GM21723 (cell line): ENCODE measurements at regions not wholly inside any gene's neighbourhood (a gene's known extent, or its start where the extent isn't known, plus 50 kb on each side); places are given as distances from the start of the nearest gene placed in this dataset.

Source experiments
- ATAC-seq: cut with Tn5 transposase; IDR thresholded peaks from one replicate; pipeline ENCODE4 v1.9.1; 2021; ENCODE audit warnings: mild to moderate bottlenecking, moderate library complexity; ENCODE audit not compliant: unreplicated experiment

DNA sequence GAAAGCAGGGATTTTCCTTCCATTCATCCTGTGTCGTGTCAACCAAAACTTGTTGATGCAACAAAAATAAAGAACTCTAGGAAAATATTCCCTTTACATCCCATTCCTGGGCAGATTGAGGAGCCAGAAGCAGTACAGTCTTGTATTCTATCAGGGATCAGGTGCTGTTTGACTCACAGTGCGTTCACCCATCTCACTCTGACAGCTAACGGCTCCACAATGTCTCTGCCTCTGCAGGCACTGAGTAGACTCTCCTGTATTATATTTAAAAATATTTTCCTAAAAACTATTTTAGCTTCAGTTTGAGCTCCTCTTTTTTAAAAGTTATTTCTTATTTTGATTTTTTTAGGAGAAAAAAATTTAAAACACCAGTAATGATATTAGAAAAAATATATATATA is 600.6 kb upstream of the SALL3 start:
- no peak for ATAC-seq

DNA sequence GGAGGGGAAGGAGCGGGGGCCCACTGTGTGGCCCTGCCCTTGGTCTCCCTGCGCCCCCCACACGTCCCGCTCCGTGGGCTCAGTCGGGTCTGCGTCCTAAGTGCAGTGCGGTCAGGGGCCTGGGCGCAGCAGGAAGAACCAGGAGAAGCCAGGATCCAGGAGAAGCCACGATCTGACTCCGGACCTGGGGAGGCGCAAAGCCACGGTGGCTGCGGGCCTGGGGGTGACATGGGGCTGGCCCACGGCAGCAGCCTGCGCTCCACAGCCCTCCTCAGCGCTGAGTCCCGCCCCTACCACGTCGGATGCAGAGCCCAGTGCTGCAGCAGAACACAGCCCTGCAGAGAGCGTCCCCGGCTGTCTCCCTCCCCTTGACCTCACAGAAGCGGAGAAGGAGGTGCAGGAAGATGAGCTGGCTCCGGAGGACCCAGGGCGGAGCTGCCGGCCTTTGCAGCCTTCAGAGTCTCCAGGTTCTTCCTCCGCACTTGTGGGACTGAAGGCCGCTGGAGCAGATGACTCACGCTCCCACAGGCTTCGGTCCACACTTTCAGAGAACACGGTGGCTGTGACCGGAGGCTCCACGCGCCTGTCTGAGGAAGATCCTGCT is 589.2 kb upstream of the SALL3 start:
- no peak for ATAC-seq

DNA sequence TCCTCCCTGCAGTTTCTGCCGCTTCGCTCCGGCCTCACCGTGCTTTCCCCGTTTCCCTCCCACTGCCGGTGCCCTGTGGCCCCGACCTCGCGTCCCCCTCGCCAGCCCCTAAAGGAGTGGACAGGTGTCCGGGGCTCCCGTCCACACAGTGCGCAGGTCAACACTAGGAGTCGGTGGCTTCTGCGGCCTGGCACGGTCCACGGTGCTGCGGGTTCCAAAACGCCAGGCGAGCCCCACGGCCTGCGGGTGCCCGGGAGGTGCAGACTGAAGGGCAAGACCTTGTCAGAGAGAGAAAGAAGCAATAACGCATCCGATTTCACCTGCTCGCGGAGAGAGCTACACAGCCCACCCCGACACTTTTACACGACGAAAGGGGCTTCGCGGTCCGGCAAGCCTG is 588.7 kb upstream of the SALL3 start:
- ATAC-seq = no peak

DNA sequence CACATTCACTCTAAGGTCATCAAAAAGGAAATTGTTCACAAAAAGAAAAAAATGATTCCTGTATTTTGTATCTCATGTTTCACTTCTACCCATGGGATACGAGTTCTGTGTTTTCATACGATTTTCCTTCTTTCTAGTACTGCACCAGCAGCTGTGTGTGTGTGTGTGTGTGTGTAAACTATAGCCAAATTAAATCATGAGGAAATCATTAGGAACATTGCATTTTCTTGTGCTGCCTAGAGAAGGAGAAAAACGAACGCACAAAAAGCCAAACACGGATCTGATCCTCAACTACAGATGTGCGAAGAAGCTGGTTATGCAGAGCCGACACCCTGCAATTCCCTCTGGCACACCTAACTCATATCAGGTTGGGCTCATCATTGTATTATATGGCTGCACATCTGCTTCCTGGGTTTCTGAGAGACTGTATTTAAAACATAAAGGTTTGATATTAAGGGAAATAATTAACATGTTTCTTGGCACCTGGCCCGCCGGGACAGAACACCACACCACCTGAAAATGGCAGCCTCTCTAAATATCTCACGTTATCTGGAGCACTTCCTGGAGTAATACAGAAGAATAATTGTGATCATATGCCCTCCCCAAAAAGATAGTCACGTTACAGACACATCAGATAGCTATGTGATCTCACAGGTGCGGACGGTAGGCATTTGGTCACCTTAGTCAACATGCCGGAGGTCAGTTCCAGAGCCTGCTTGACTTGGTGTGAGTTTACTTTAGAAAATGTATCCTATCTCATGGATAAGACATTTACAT is 586.3 kb upstream of the SALL3 start:
- no peak for ATAC-seq

DNA sequence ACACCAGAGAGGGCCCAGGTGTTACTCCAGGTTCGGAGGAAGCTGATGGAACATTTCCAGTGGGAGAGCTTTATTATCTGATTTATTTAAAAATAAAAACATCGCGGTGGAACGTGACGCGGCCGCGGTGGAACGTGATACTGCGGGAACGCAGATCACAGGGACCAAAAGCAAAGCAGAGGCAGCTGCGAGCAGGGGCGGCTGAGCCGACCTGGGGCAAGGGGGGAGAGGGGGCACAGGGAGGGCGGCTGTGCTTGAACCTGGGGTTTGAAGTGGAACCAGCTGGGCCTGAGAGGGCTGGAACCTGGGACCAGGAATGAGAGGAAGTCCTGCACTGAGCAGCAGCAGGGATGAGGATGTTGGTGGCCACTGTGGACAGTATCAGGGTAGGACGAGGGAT is 583.5 kb upstream of the SALL3 start:
- no peak for ATAC-seq

DNA sequence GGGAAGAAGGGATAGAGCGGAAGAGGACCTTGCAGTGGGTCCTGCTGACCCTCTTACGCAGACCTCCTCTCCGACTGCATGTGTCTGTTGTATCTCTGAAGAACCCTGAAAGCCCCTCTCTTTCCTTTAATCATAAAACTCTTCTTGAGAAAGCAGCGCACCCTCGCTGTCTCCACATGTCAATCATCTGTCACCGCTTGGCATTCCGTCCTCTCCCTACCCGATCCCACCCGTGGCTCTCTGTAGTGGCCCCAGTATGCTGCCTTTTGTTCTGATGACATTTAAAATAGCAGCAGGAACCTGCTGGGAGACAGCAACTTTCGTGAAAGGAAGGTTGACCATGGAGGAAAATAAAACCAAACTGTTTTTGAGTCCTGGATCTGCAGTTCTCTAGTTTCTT is 582.9 kb upstream of the SALL3 start:
- ATAC-seq = no peak

DNA sequence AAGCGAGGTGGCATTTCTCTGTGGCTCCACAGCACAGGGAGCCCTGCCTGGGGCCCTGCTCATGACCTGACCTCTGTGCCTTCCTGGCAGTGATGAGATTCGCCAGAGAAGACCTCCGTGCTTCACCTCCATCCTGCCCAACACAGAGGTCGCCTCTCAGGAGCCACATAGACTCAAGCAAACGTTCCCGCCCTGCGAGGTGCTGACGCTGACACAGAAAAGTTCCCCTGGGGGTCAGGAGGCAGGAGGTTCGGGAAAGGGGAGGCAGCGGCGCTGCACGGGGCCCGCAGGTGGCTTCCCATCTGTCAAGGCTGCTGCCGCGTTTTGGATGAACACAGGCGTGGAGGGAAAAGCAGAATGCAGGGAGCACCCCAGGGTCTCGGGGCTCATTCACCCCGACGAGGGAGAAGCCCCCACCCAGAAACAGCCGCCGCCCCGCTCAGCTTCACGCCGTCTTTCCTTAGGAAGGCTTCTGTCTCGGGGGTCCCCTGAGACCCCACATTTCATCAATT is 579.6 kb upstream of the SALL3 start:
- no peak for ATAC-seq

DNA sequence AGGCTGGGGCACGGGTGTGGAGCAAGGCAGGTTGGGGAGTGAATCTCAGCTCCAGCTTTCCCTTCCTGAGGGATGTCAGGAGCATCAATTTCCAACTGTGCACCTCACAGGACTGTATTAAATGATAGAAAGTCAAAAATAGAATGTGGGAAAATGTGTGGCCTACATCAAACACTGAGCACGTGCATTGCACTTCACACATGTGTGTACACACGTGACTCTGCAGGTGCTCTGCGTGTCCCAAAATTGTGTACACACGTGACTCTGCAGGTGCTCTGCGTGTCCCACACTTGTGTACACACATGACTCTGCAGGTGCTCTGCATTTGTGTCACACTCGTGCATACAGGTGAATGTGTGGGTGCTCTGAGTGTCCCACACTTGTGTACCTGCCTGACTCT is 577.2 kb upstream of the SALL3 start:
- ATAC-seq = no peak

DNA sequence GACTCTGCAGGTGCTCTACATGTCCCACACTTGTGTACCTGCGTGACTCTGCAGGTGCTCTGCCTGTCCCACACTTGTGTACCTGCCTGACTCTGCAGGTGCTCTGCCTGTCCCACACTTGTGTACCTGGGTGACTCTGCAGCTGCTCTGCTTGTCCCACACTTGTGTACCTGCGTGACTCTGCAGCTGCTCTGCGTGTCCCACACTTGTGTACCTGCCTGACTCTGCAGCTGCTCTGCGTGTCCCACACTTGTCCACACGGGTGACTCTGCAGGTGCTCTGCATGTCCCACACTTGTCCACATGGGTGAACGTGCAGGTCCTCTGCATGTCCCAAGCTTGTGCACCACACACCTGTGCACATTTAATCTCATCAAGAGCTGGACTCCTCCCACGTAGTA is 576.7 kb upstream of the SALL3 start:
- no peak for ATAC-seq

DNA sequence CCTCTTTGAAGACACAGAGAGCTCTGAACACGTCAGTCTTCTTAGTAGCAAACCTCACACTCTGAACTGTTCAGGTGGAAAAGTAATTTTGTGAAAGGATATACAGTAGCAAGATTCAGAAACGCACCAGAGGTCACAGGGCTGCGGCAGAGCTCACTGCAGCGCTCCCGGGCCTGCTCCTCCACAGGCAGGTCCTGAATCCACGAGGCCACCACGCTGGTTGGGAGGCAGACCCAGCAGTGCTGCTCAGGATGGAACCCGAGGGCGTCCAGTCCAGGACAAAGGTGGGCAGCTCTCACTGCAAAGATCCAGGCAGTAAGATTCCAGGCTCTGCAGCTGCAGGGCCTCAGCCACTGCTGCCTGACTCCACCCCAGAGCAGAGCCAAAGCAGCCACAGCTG is 576.2 kb upstream of the SALL3 start:
- no peak for ATAC-seq

DNA sequence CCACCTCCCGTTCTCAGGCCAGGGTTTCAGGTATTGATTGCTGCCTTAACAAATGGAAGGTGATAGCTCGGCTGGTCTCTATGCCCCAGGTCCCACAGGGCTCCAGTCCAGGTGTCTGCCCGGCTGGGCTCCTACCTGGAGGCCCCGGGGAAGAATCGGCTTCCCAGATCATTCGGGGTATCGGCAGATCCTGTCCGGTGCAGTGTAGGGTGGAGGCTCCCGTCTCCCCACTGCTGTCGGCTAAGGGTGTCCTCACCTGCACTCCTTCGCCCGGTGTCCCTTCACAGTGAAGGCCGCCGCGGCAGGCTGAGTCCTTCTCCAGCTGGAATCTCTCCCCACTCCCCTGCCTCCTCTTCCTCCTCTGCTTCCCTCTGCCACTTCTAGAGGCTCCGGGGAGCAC is 573.9 kb upstream of the SALL3 start:
- ATAC-seq = no peak

DNA sequence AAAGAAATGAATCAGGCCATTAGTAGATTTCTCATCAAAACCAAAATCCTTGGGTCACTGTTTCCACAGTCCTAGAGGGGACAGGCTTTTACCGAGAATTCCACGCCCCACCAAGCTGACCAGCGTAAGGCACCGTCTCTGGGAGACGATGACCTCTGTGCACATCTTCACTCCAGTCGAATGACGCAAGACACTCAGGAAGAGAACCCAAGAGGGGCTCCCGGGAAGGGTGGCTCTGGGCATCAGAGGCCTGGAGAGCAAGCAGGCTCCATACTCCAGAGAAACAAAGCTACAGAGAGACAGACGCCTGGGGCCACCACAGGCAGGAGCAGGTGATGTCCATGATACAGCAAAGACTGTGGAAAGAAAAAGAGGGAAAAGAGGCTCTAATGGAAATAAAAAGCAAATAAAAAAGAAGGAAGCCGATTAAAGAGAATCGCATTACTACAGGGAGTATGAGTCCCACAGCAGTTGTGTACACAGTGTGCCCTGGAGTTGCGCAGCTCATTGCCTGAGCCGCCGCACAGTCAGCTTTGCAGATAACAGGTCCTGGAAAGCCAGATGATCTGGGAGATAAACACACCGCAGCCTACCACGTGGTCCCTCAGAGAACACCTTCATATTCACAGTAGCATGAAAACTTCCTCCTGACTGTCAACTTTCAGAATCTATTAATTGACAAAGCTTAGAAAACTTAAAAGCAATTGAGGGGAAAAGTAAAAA is 572.7 kb upstream of the SALL3 start:
- no peak for ATAC-seq

DNA sequence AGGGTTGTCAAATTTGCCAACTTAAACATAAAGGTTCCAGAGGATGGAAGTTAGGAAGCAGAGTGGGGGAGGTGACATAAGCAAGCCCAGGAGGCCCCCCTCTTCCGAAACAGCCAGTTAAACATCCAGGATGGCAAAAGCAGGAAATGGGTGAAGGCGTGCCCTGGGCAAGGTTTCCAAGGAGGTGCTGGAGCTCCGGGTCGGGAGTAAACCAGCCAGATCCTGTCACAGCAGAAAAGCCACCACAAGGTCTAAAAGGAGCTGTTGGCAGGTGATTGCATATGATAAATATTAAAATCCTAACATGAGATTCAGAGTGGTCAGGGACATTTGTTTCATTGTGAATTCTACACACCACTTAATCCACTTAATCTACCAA is 572.2 kb upstream of the SALL3 start:
- ATAC-seq = no peak

DNA sequence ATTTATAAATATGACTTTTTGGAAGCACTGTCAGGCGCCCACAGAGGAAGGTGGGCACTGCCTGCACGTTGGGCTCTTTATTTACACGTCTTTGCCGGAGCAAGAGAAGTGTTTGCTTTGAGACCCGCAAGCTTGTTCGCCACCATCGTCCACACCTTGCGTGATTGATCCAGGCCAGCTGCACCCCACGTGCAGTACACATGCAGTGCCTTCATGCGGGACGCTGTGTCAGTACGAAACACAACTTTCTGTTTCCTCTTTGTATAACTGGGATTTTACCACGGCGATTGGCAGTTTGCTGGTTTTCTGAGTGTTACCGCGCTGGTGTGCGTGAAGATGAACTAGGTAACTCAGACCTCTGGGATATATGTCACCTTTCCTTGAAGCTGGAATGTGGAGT is 571.0 kb upstream of the SALL3 start:
- ATAC-seq = no peak

DNA sequence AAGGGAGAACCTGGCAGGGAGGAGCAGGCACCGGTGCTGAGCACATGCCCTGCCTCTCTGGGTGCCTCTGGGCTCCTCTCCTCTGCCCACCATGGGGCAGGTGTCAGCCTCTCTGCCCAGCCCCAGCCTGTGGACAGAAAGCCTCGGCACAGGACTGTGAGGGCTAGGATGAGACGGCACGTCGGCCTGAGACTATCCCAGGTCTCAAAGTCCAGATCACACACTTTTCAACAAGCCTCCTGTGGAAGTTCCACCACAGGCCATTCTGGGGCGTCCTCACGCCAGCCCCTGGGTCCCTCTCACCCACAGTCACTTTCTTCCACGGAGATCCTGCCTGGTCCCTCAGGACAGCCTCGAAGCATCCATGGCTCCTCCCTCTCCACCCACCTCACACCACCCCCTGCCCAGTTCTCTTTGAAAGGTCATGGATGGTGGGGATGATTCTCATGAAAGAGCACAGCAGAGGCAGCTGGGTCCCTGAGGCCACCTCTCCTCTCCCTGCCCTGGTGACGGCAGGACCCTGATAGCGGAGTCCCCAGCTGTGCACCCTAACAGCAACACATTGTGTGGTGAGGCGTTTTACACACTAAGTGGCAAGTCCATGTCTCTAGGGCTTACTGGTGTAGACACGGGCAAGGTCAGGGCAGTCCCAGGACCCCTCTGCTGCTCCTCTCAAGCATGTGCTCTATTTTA is 569.4 kb upstream of the SALL3 start:
- ATAC-seq = no peak

DNA sequence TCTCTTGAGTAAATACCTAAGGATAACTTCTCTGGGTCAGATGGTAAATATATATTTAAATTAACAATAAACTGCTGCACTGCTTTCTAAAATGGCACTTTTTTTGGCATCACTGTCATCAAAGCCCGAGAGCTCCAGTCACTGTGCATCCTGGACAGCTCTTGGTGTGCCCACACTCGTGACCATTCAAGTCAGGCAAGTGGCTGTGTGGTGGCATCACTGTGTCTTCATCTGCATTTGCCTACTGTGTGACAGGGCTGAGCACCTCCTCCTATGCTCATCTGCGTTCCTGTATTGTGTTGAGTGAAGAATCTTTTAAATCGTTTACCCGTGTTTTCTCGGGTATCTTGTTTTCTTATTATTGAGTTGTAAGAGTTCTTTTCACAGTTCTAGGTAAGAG is 568.1 kb upstream of the SALL3 start:
- ATAC-seq = no peak

DNA sequence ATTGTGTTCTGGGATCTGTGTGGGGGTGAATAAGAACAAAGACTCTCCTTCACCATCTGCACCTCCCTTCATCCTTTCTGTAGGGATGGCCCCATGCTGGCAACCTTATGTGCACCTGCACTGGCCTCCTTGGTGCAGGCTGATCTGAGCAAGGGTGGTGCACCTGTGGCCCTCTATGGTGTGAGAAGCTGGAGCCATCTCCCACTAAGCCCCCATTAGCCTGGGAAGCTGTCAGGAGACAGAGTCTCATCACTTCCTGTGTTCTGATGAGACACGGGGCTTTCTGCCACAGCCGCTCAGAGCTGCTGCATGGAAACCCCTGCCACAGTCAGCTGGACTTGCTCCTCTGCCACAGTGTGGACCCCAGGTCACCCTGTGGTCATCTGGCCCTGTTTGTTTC is 565.3 kb upstream of the SALL3 start:
- ATAC-seq = no peak

DNA sequence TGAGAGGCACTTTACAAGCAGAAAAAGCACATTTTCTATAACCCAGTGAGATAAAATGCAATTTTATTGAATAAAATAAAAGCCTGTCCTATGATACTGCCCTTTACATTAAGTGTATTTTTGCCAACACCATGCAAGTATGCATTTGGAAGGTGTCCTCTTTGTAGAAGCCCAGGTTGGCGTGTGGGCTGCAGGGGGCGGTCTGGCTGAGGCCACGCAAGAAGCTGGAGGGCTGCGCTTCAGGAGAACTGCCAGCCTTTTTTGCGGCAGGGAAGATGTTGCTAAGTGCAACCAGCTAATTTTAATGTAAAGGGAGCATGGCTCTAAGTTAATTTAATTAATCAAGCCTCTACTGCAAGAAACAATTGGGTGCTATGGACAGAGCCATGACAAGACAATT is 562.8 kb upstream of the SALL3 start:
- ATAC-seq = no peak

DNA sequence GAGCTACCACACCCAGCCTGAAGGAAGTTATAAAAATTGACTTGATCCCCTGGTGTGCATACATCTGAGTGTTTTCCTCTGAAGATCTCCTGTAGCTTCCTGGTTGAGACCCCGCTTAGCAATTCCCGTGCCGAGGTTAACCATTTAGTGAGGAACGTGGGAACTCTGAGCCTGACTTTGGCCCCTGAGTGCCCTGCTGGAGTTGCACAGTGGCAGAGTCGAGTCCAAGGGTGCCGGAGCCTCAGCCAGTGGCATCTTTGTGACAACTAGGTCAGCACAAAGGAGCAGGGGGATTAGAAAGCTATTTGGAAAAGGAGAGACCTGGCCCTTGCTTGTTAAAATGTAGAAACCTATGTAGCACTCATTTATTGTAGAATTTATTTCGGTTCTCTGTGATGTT is 561.2 kb upstream of the SALL3 start:
- ATAC-seq = no peak

DNA sequence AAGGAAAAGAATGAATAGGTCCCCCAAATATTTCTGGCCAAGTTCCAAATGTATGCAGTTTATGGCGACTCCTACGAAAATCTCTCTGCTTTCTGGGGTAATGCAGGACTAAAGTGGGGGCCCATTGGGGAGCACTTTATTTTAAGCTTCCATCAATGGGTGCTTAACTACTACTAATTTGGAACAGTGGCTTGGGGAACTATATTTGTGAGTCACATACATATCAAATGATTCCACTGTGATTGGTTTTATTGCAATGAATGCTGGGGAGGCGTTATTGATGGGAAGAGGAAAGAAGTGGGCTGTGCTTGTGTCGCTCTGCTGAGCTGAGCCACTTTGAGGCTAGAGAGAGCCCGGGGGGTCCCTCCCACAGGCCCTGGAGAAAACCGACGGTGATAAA is 560.4 kb upstream of the SALL3 start:
- ATAC-seq = no peak

DNA sequence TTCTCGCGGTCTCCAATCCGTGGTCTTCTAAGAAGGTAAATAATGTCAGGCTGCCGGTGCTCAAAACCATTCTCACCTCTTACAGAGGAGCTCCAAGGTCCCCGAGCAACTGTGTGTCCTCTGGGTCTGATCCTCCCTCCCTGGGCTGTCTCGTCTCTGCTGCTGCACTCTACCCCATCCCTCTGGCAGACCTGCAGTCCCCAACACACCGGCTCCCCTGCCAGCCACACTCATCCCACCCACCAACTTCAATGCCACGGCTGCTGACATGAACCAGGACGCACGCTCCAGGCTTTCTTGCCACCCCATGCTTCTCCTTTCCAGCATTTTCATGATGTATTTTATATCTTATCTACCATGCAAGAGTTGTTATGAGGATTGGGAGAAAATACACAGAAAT is 559.5 kb upstream of the SALL3 start:
- ATAC-seq = no peak

DNA sequence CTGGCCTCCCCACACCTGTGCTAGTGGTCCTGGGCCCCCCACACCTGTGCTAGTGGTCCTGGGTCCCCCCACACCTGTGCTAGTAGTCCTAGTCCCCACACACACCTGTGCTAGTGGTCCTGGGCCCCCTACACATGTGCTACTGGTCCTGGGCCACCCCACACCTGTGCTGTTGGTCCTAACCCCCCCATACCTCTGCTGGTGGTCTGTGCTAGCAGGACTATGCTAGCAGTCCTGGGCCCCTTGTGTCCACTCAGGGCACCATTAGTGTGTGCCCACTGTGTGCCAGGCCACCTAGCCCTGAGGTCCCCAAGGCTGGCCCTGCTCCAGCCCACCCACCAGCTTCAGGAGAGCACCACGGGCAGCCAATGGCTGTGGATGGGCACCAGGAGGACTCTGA is 558.2 kb upstream of the SALL3 start:
- ATAC-seq = no peak
